ENCODE measurements at regions not wholly inside any gene's neighbourhood (a gene's known extent, or its start where the extent isn't known, plus 50 kb on each side); places are given as distances from the start of the nearest gene placed in this dataset.

GRCh38 chr18:44502221-44502620, 178.5 kb upstream of the SETBP1 start:
- Histone ChIP-seq H3K4me1 (no peaks in the 10 kb centered on the region), H3K36me3 (ENCODE audit: insufficient read depth in 1 of 2, low read depth in 1 of 2) (no peaks in the 10 kb centered on the region), H3K27ac (no peak overlapping the region), H3K27me3 (ENCODE audit: insufficient read depth in 3 of 3, low read length in 2 of 3) (no peaks in the 10 kb centered on the region), H3K9me3 (no peaks in the 10 kb centered on the region), H3K4me3 (no peak overlapping the region)
- 70 to 77% (median 73%) methylated on average over 1 of the region's 1 CpG for WGBS, 3 donors
- TF ChIP-seq CTCF (IDR thresholded peaks at IDR 0.05): no peak
- intact Hi-C loops (cut with DNase I): no loop called here
- DNase-seq: no peak
- no peak for ATAC-seq

GRCh38 chr18:44502790-44503189, 177.9 kb upstream of the SETBP1 start:
- H3K9me3 ChIP-seq: no peaks in the 10 kb centered on the region

GRCh38 chr18:44503854-44504253, 176.8 kb upstream of the SETBP1 start:
- Histone ChIP-seq H3K27ac (no peak overlapping the region), H3K4me3 (no peak overlapping the region), H3K9me3 (no peaks in the 10 kb centered on the region), H3K4me1 (no peaks in the 10 kb centered on the region), H3K36me3 (ENCODE audit: insufficient read depth in 1 of 2, low read depth in 1 of 2) (no peaks in the 10 kb centered on the region), H3K27me3 (ENCODE audit: insufficient read depth in 3 of 3, low read length in 2 of 3) (no peaks in the 10 kb centered on the region)
- intact Hi-C loops (cut with DNase I): no loop called here
- ATAC-seq (no peak), DNase-seq (no peak)
- TF ChIP-seq CTCF (IDR thresholded peaks at IDR 0.05): no peak
- WGBS, 3 donors: 32 to 61% (median 33%) methylated on average over 1 of the region's 1 CpG

More at GRCh38 chr18:44502790-44503189, 177.9 kb upstream of the SETBP1 start:
- intact Hi-C loops (cut with DNase I): no loop called here
- Histone ChIP-seq H3K36me3 (ENCODE audit: insufficient read depth in 1 of 2, low read depth in 1 of 2) (no peaks in the 10 kb centered on the region), H3K27me3 (ENCODE audit: insufficient read depth in 3 of 3, low read length in 2 of 3) (no peaks in the 10 kb centered on the region), H3K27ac (no peak overlapping the region), H3K4me1 (no peaks in the 10 kb centered on the region), H3K4me3 (no peak overlapping the region)
- no peak for TF ChIP-seq CTCF (IDR thresholded peaks at IDR 0.05)
- DNase-seq (no peak), ATAC-seq (no peak)

GRCh38 chr18:44507729-44508325, 172.9 kb upstream of the SETBP1 start:
- H3K36me3 ChIP-seq (ENCODE audit: insufficient read depth in 1 of 2, low read depth in 1 of 2): no peaks in the 10 kb centered on the region
- no peak overlapping the region for H3K4me3 ChIP-seq
- no peaks in the 10 kb centered on the region for H3K9me3 ChIP-seq
- no peak for ATAC-seq
- DNase-seq: peak; percentile 14 to 57
- TF ChIP-seq CTCF (IDR thresholded peaks at IDR 0.05): no peak
- no peaks in the 10 kb centered on the region for H3K27me3 ChIP-seq (ENCODE audit: insufficient read depth in 3 of 3, low read length in 2 of 3)
- 67 to 70% (median 69%) methylated on average over 6 of the region's 6 CpGs for WGBS, 3 donors
- intact Hi-C loops (cut with DNase I): no loop called here
- no peaks in the 10 kb centered on the region for H3K4me1 ChIP-seq
- no peak overlapping the region for H3K27ac ChIP-seq

GRCh38 chr18:44508474-44508873, 172.2 kb upstream of the SETBP1 start:
- H3K4me1 ChIP-seq: no peaks in the 10 kb centered on the region
- no peaks in the 10 kb centered on the region for H3K9me3 ChIP-seq
- no peak for TF ChIP-seq CTCF (IDR thresholded peaks at IDR 0.05)
- DNase-seq (no peak), ATAC-seq (no peak)
- no peaks in the 10 kb centered on the region for H3K27me3 ChIP-seq (ENCODE audit: insufficient read depth in 3 of 3, low read length in 2 of 3)
- no peak overlapping the region for H3K4me3 ChIP-seq
- intact Hi-C loops (cut with DNase I): no loop called here
- 66 to 80% (median 72%) methylated on average over 3 of the region's 3 CpGs for WGBS, 3 donors
- no peaks in the 10 kb centered on the region for H3K36me3 ChIP-seq (ENCODE audit: insufficient read depth in 1 of 2, low read depth in 1 of 2)
- no peak overlapping the region for H3K27ac ChIP-seq
